Upper lobe of right lung (tissue), 1 donor: ENCODE measurements at regions not wholly inside any gene's neighbourhood (a gene's known extent, or its start where the extent isn't known, plus 50 kb on each side); places are given as distances from the start of the nearest gene placed in this dataset.

Source experiments
- ATAC-seq: fragments of 200-7000 bp; cut with Tn5 transposase; one replicate; pipeline ENCODE4 v1.9.1; 2020; ENCODE audit warnings: mild to moderate bottlenecking, moderate library complexity
- DNase-seq: peaks from one replicate; pipeline ENCODE4 v3.0.0-alpha.2; 2020
- H3K27ac ChIP-seq: fragments of 200-600 bp; one replicate; pipeline ENCODE4 v1.8.0; 2022
- H3K27me3 ChIP-seq: fragments of 200-600 bp; one replicate; pipeline ENCODE4 v1.8.0; 2022; ENCODE audit warnings: mild to moderate bottlenecking
- H3K36me3 ChIP-seq: fragments of 200-600 bp; one replicate; pipeline ENCODE4 v1.8.0; 2022
- H3K4me1 ChIP-seq: fragments of 200-600 bp; one replicate; pipeline ENCODE4 v1.8.0; 2022
- H3K4me3 ChIP-seq: fragments of 200-600 bp; one replicate; pipeline ENCODE4 v1.8.0; 2022; ENCODE audit warnings: mild to moderate bottlenecking
- H3K9me3 ChIP-seq: fragments of 200-600 bp; one replicate; pipeline ENCODE4 v1.8.0; 2022
- intact Hi-C: fragments of 100-400 bp; cut with DNase I; formaldehyde crosslinking; loops from one replicate; pipeline ENCODE4 v1.11.0; 2022
- TF ChIP-seq, protein P1 (sequence below): fragments of 200-600 bp; IDR thresholded peaks from one replicate; pipeline ENCODE4 v1.8.0; 2022; ENCODE audit warnings: antibody characterized with exemption
- donor health status: DM: no; HTN: yes; CAD: no; lungs with severe emphysema.

DNA sequence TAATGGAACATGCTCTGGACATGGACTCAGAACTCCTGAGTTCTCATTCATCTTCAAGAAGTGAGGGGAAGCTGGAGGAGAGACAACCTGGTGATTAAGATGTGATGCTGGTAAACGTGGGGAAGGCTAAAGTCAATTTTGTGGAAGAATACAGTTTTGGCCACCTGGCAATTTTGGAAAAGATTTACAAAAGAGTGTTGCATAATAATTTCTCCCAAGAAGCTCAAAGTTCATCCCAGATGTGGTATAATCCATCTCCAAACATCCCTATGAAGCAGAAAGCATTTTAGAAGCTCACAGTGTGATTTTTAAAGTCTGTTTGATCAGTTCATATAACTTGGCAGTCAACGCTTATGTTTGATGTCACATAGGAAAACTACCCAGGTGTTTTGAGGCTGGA lies 208.7 kb downstream of the LMX1A start:
- no peaks in the 10 kb centered on the region for H3K4me1 ChIP-seq
- no peak overlapping the region for H3K4me3 ChIP-seq
- no peaks in the 10 kb centered on the region for H3K36me3 ChIP-seq
- DNase-seq (no peak), ATAC-seq (no peak)
- H3K9me3 ChIP-seq: no peaks in the 10 kb centered on the region
- H3K27ac ChIP-seq: no peak overlapping the region
- peaks cover 6% of the 10 kb centered on the region for H3K27me3 ChIP-seq
- intact Hi-C loops: no loop called here
- TF ChIP-seq, protein P1, sequence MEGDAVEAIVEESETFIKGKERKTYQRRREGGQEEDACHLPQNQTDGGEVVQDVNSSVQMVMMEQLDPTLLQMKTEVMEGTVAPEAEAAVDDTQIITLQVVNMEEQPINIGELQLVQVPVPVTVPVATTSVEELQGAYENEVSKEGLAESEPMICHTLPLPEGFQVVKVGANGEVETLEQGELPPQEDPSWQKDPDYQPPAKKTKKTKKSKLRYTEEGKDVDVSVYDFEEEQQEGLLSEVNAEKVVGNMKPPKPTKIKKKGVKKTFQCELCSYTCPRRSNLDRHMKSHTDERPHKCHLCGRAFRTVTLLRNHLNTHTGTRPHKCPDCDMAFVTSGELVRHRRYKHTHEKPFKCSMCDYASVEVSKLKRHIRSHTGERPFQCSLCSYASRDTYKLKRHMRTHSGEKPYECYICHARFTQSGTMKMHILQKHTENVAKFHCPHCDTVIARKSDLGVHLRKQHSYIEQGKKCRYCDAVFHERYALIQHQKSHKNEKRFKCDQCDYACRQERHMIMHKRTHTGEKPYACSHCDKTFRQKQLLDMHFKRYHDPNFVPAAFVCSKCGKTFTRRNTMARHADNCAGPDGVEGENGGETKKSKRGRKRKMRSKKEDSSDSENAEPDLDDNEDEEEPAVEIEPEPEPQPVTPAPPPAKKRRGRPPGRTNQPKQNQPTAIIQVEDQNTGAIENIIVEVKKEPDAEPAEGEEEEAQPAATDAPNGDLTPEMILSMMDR: no peak

DNA sequence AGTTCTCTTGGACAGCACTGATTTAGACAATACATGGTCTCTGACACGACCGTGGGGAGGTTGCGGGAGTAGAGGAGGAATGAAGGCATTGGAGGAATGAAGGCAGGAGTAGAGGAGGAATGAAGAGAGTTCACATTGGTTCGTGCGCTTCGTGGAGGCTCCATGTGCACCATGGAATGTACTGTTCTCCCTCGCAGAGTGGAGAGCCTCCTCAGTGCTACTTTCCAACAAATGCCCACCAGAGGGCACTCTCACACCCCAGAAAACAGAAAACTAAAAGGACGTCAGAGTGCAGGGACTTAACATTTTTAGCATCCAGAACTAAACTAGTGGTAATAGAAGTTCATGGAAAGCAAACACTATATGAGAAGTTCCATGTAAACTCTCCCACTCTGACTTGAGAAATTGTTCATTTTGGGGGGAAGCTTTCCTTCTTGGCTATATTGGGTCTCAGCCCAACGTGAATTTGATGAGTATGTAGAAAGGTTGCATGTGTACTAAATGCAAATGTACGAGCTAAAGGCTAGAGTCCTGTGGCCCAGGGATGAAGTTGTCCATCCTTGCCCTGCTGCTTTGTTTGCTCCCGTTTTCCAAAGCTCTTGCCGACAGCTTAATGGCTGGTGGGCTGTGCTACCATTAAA lies 211.6 kb downstream of the LMX1A start:
- no peak for DNase-seq
- intact Hi-C loops: no loop called here
- no peak overlapping the region for H3K4me3 ChIP-seq
- no peaks in the 10 kb centered on the region for H3K36me3 ChIP-seq
- TF ChIP-seq, protein P1: peak; percentile 70
- no peaks in the 10 kb centered on the region for H3K9me3 ChIP-seq
- peak; percentile 88 for ATAC-seq
- H3K27me3 ChIP-seq: peaks cover 10% of the 10 kb centered on the region
- H3K27ac ChIP-seq: no peak overlapping the region
- no peaks in the 10 kb centered on the region for H3K4me1 ChIP-seq

DNA sequence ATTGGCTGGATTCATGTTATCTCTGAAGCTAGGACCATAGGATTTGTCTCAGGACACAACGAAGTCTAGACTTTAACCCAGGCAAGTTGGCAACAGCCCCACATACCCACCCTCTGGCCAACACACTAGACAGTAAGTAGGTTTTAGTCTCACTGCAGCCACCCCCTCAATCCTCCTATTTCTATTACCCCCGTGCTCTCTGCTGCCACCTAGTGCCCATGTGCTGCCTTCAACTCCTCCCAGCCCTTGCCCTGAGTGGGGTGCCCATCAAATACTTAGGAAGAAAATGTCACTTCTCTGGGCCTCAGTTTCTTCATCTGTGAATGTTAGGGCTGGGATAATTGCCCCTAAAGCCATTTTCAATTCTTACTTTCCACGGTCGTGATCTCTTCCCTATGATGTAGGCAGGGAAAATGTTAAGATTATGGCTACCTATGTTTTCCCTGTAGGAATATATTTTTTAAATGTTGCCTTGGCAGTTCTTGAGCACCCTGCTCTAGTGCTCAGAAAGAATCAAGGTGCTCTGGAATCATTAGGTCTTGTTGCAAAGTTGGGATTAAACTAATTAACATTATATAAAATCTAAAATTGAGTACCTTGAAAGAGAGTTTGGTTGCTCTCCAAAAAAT lies 213.0 kb downstream of the LMX1A start:
- intact Hi-C loops: no loop called here
- H3K4me1 ChIP-seq: no peaks in the 10 kb centered on the region
- TF ChIP-seq, protein P1: peak; percentile 52
- peaks cover 10% of the 10 kb centered on the region for H3K27me3 ChIP-seq
- H3K4me3 ChIP-seq: no peak overlapping the region
- no peak overlapping the region for H3K27ac ChIP-seq
- no peaks in the 10 kb centered on the region for H3K36me3 ChIP-seq
- no peaks in the 10 kb centered on the region for H3K9me3 ChIP-seq
- DNase-seq (no peak), ATAC-seq (peak; percentile 71)

DNA sequence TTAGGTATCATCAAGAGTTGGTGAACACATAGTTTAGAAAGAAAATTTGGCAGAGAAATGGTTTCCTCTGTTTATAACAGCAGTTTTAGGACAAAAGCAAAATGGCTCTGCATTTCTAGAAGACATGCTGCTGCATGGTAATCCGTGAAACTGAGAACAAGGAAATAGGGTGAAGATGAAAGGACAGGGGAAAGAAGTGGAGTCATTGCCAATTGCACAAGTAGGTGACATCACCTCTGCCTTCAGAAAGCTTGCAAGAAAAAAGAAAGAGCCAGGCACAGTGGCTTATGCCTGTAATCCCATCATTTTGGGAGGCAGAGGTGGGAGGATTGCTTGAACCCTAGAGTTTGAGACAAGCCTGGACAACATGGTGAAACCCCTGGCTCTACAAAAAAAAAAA lies 217.6 kb downstream of the LMX1A start:
- TF ChIP-seq, protein P1: no peak
- intact Hi-C loops: no loop called here
- Histone ChIP-seq H3K9me3 (no peaks in the 10 kb centered on the region), H3K27ac (no peak overlapping the region), H3K4me3 (no peak overlapping the region), H3K27me3 (peaks cover 19% of the 10 kb centered on the region), H3K36me3 (no peaks in the 10 kb centered on the region), H3K4me1 (no peaks in the 10 kb centered on the region)
- ATAC-seq: no peak
- no peak for DNase-seq

DNA sequence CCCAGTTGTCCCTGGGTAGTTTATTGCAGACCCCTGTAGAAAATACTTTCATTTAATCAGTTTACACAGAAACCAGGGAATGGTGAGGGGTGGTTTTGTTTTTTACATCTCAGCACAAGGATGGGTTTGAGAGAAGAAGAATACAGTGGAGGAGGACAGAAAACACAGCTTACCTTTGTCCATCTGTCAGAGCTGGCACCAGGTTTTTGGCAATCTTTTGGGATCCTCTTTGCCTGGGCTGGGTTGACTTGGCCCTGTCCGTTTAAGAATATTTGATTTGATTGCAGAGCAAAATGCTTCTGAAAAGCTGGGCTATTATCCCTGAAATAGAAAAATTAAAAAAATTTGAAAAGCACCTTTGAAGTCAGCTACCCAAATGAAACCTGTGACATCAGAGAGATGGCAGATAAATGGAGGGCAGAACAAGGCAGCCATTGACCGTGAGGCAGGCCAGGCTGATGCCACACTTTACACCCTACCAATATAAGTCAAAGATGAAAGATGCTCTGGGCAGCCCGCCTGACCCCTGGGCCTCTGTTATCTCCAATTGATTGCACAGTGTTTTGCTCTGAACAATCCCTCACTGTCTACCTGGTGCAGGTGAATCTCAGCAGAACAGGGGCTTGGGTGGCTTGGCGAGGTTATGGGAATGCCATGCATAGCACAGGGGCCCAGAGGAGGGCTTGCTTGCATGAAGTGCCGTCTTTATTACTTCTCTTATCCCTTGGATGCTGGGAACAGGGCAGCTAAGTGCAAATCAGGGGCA lies 218.8 kb downstream of the LMX1A start:
- no peak overlapping the region for H3K27ac ChIP-seq
- ATAC-seq (no peak), DNase-seq (no peak)
- no peak overlapping the region for H3K4me3 ChIP-seq
- H3K27me3 ChIP-seq: peaks cover 21% of the 10 kb centered on the region
- TF ChIP-seq, protein P1: no peak
- H3K9me3 ChIP-seq: no peaks in the 10 kb centered on the region
- no peaks in the 10 kb centered on the region for H3K4me1 ChIP-seq
- no peaks in the 10 kb centered on the region for H3K36me3 ChIP-seq
- intact Hi-C loops: no loop called here
